ENCODE measurements at regions not wholly inside any gene's neighbourhood (a gene's known extent, or its start where the extent isn't known, plus 50 kb on each side); places are given as distances from the start of the nearest gene placed in this dataset.

- DNase-seq, result no peak
Observed at GRCh38 chr17:65442691-65443090, 118.8 kb downstream of the AXIN2 start.

GRCh38 chr17:65442250-65442649, 119.2 kb downstream of the AXIN2 start:
- DNase-seq, result no peak

GRCh38 chr17:65441053-65441605, 120.3 kb downstream of the AXIN2 start:
- no peak for DNase-seq

GRCh38 chr17:65438708-65439294, 122.6 kb downstream of the AXIN2 start:
- DNase-seq, result no peak

- no peak for DNase-seq
Observed at GRCh38 chr17:65438173-65438572, 123.3 kb downstream of the AXIN2 start.

- DNase-seq, result no peak
Observed at GRCh38 chr17:65436871-65437270, 124.6 kb downstream of the AXIN2 start.

- no peak for DNase-seq
Observed at GRCh38 chr17:65434878-65435277, 126.6 kb downstream of the AXIN2 start.

- DNase-seq, result no peak
Observed at GRCh38 chr17:65434251-65434650, 127.2 kb downstream of the AXIN2 start.

- DNase-seq, result no peak
Observed at GRCh38 chr17:65433592-65433991, 127.9 kb downstream of the AXIN2 start.

- DNase-seq, result no peak
Observed at GRCh38 chr17:65433157-65433556, 128.3 kb downstream of the AXIN2 start.

- no peak for DNase-seq
Observed at GRCh38 chr17:65431116-65431515, 130.3 kb downstream of the AXIN2 start.

GRCh38 chr17:65430209-65430833, 131.1 kb downstream of the AXIN2 start:
- no peak for DNase-seq

- no peak for DNase-seq
Observed at GRCh38 chr17:65423346-65424140, 137.9 kb downstream of the AXIN2 start.

GRCh38 chr17:65418622-65419021, 142.8 kb downstream of the AXIN2 start:
- no peak for DNase-seq

GRCh38 chr17:65417406-65418221, 143.8 kb downstream of the AXIN2 start:
- DNase-seq, result no peak

GRCh38 chr17:65415991-65416390, 145.5 kb downstream of the AXIN2 start:
- DNase-seq, result no peak

- no peak for DNase-seq
Observed at GRCh38 chr17:65413390-65413789, 148.1 kb downstream of the AXIN2 start.

- DNase-seq, result no peak
Observed at GRCh38 chr17:65409381-65409780, 152.1 kb downstream of the AXIN2 start.

- no peak for DNase-seq
Observed at GRCh38 chr17:65408050-65408449, 153.4 kb downstream of the AXIN2 start.

- DNase-seq, result no peak
Observed at GRCh38 chr17:65407017-65407416, 154.4 kb downstream of the AXIN2 start.

GRCh38 chr17:65406552-65406951, 154.9 kb downstream of the AXIN2 start:
- no peak for DNase-seq

- DNase-seq, result no peak
Observed at GRCh38 chr17:65405563-65405962, 155.9 kb downstream of the AXIN2 start.

- DNase-seq, result no peak
Observed at GRCh38 chr17:65404761-65405160, 156.7 kb downstream of the AXIN2 start.
